K562 (cell line): ENCODE measurements at regions not wholly inside any gene's neighbourhood (a gene's known extent, or its start where the extent isn't known, plus 50 kb on each side); places are given as distances from the start of the nearest gene placed in this dataset.

Experiments
- ATAC-seq: fragments of 200-7000 bp; cut with Tn5 transposase; 3 replicates; pipeline ENCODE4 v1.9.1; 2020; ENCODE audit warnings: moderate library complexity
- BruUV-seq: library from RNA; stranded (reverse); fragments of 400-500 nt; replicated peaks from 2 replicates; lab custom pipeline; 2021; lab: Mats Ljungman, UMichigan
- CTCF ChIA-PET: fragments of 300-600 bp; formaldehyde crosslinking; extraction: SDS; loops from one replicate; lab custom pipeline; 2021; ENCODE audit warnings: low intra/inter-chr PET ratio; lab: Yijun Ruan, JAX
- POLR2A ChIA-PET: fragments of 300-600, 350-650 bp; sonication (Branson Sonifier 250); formaldehyde crosslinking; extraction: SDS; loops from one replicate; lab custom pipeline; 2021; ENCODE audit warnings: antibody characterized with exemption, inconsistent platforms; lab: Yijun Ruan, JAX
- DNase-seq, 4 experiments: peaks; one replicate each; pipeline versions ENCODE4 v3.0.0 to v3.0.0-alpha.2; 2011 to 2018; ENCODE audit warnings: low spot score in 3 of 4, mixed read lengths in 3 of 4; ENCODE audit errors: extremely low read depth in 1 of 4
- FAIRE-seq: peaks from 2 replicates; lab custom pipeline; 2011; peaks lifted over from hg19 to GRCh38; lab: Jason Lieb, UNC
- H2AFZ ChIP-seq: 2 replicates; pipeline ENCODE4 v1.6.0; 2011; ENCODE audit warnings: low read depth, low read length, control low read depth, inconsistent platforms
- H3K27ac ChIP-seq: fragments of 200-600 bp; 3 replicates; pipeline ENCODE4 v1.8.0; 2011; ENCODE audit warnings: low read depth, mild to moderate bottlenecking, control low read depth, inconsistent platforms, low read length, moderate library complexity, mixed read lengths; ENCODE audit errors: extremely low read depth
- H3K27me3 ChIP-seq, 2 experiments: fragments of 300-600 bp in 1 of 2; 2 replicates in 1 of 2; 3 replicates in 1 of 2; pipeline versions ENCODE4 v1.6.0 to v1.8.0; 2011; ENCODE audit warnings: inconsistent platforms in 2 of 2, low read length in 2 of 2, mild to moderate bottlenecking in 1 of 2, mixed read lengths in 1 of 2, moderate library complexity in 1 of 2; ENCODE audit not compliant: control insufficient read depth in 2 of 2, insufficient read depth in 2 of 2
- H3K36me3 ChIP-seq: fragments of 300-600 bp; 3 replicates; pipeline ENCODE4 v1.8.0; 2011; ENCODE audit warnings: mild to moderate bottlenecking, low read length, inconsistent platforms; ENCODE audit not compliant: control insufficient read depth, insufficient read depth
- H3K4me1 ChIP-seq, 2 experiments: fragments of 200-600 bp in 1 of 2; replicated peaks in 1 of 2; 2 replicates in 1 of 2; 3 replicates in 1 of 2; pipeline versions ENCODE4 v1.5.1 to v1.8.0; 2011; ENCODE audit warnings: inconsistent platforms in 2 of 2, low read length in 2 of 2, mild to moderate bottlenecking in 1 of 2, mixed read lengths in 1 of 2, moderate library complexity in 1 of 2; ENCODE audit not compliant: control insufficient read depth in 2 of 2, insufficient read depth in 2 of 2
- H3K4me2 ChIP-seq: 2 replicates; pipeline ENCODE4 v1.6.1; 2011; ENCODE audit warnings: low read length, control low read depth, inconsistent platforms, mixed read lengths; ENCODE audit not compliant: insufficient read depth
- H3K4me3 ChIP-seq: fragments of 200-600 bp; sonication (generic), shearing (Covaris generic); 2 replicates; pipeline ENCODE4 v1.5.1; 2016; ENCODE audit warnings: control low read depth, inconsistent platforms
- H3K79me2 ChIP-seq: fragments of 200-600 bp; 3 replicates; pipeline ENCODE4 v1.8.0; 2011; ENCODE audit warnings: low read length, inconsistent platforms; ENCODE audit not compliant: control insufficient read depth, insufficient read depth
- H3K9ac ChIP-seq, 2 experiments: 2 replicates each; pipeline versions ENCODE4 v1.6.0 to v1.6.1; 2011; ENCODE audit warnings: low read depth in 2 of 2, low read length in 2 of 2, control low read depth in 1 of 2, inconsistent platforms in 1 of 2, mild to moderate bottlenecking in 1 of 2, mixed read lengths in 1 of 2; ENCODE audit not compliant: insufficient read depth in 1 of 2
- H3K9me1 ChIP-seq: one replicate; pipeline ENCODE4 v1.6.0; 2011; ENCODE audit warnings: inconsistent platforms, mild to moderate bottlenecking, low read length, moderate library complexity; ENCODE audit not compliant: control insufficient read depth, insufficient read depth
- H3K9me3 ChIP-seq: replicated peaks from 2 replicates; pipeline ENCODE4 v1.5.1; 2011; ENCODE audit warnings: low read depth, low read length, inconsistent platforms; ENCODE audit not compliant: control insufficient read depth, insufficient read depth
- H4K20me1 ChIP-seq: replicated peaks from 2 replicates; pipeline ENCODE4 v1.6.1; 2011; ENCODE audit warnings: low read length, inconsistent platforms, mixed read lengths; ENCODE audit not compliant: control insufficient read depth, insufficient read depth
- CTCFL ChIP-seq: IDR thresholded peaks from 2 replicates; pipeline ENCODE4 v1.6.1; 2011; ENCODE audit warnings: borderline replicate concordance, low read depth, mild to moderate bottlenecking, moderate library complexity, low read length; ENCODE audit not compliant: insufficient read depth, poor library complexity, severe bottlenecking
- HIVEP1 ChIP-seq: fragments of 250-450 bp; sonication (Bioruptor Pico); IDR thresholded peaks from 2 replicates; pipeline ENCODE4 v1.4.0; 2020; ENCODE audit warnings: mild to moderate bottlenecking
- PHF8 ChIP-seq: fragments of 200-600 bp; sonication (generic); IDR thresholded peaks from 2 replicates; pipeline ENCODE4 v1.6.1; 2012; ENCODE audit warnings: mixed run types, mild to moderate bottlenecking, inconsistent platforms, low read length, moderate library complexity, borderline replicate concordance
- POLR2B ChIP-seq: fragments of 450-650 bp; IDR thresholded peaks from 2 replicates; pipeline ENCODE4 v1.6.1; 2018; ENCODE audit warnings: low read depth; ENCODE audit not compliant: partially characterized antibody
- ZMIZ1 ChIP-seq, 2 experiments: fragments of 150-350 bp in 1 of 2; IDR thresholded peaks; 2 replicates each; pipeline ENCODE4 v1.6.1; 2012 to 2016; ENCODE audit warnings: low read depth in 2 of 2, low read length in 2 of 2, mild to moderate bottlenecking in 1 of 2, moderate library complexity in 1 of 2
- ZNF12 ChIP-seq: sonication (generic); formaldehyde crosslinking; IDR thresholded peaks from 2 replicates; pipeline ENCODE4 v1.4.0; 2020; ENCODE audit warnings: mild to moderate bottlenecking, missing genetic modification reagents
- ZNF282 ChIP-seq: sonication (generic); formaldehyde crosslinking; IDR thresholded peaks from 2 replicates; pipeline ENCODE4 v1.8.1; 2023; ENCODE audit warnings: missing genetic modification reagents
- ZNF518B ChIP-seq: fragments of 250-450 bp; sonication (Bioruptor Pico); IDR thresholded peaks from 2 replicates; pipeline ENCODE4 v1.5.0; 2021; ENCODE audit warnings: mild to moderate bottlenecking, moderate library complexity
- WGBS: fragments of 100-300 bp; shearing (Covaris generic); methylation state at CpG from one replicate; pipeline ENCODE4 v1.1.6; 2016; ENCODE audit warnings: low coverage, mixed read lengths; ENCODE audit not compliant: insufficient coverage; ENCODE audit errors: missing lambda C conversion rate; 5-methylcytosine and 5-hydroxymethylcytosine counted together
- in situ Hi-C: fragments of 300-500 bp; cut with MboI; formaldehyde crosslinking; loops from 4 replicates; pipeline ENCODE4 v1.15.0; 2018; ENCODE audit warnings: inconsistent platforms, mixed read lengths
- intact Hi-C: fragments of 100-400 bp; cut with micrococcal nuclease; formaldehyde crosslinking; loops from 2 replicates; pipeline ENCODE4 v1.14.2; 2022

GRCh38 chr2:137913169-137913568, 51.1 kb upstream of the HNMT start:
- no TSS peak for BruUV-seq
- in situ Hi-C loops, result loop anchor here (10.0 kb wide), 1 partner anchor 912 kb away; no protein-coding TSS in a partner anchor
- no peak overlapping the region for H3K9ac ChIP-seq
- intact Hi-C loops, result no loop called here
- H3K4me1 ChIP-seq, result no peaks in the 10 kb centered on the region
- no peak overlapping the region for H3K4me2 ChIP-seq
- POLR2A ChIA-PET, result no interaction called here
- no peaks in the 10 kb centered on the region for H3K9me1 ChIP-seq
- H3K4me3 ChIP-seq, result no peak overlapping the region
- no peaks in the 10 kb centered on the region for H4K20me1 ChIP-seq
- WGBS, result 14% methylated on average over 4 of the region's 4 CpGs
- H3K79me2 ChIP-seq, result no peaks in the 10 kb centered on the region
- no peaks in the 10 kb centered on the region for H3K9me3 ChIP-seq
- no peak overlapping the region for H2AFZ ChIP-seq
- CTCF ChIA-PET, result no interaction called here
- H3K27me3 ChIP-seq, result peaks cover 0 to 5% of the 10 kb centered on the region in 2 experiments; a peak in 1 of 5 replicates
- H3K36me3 ChIP-seq, result no peaks in the 10 kb centered on the region
- no peak overlapping the region for H3K27ac ChIP-seq
- FAIRE-seq (no peak), DNase-seq (no peak), ATAC-seq (no peak)
- no peak for TF ChIP-seq POLR2B
- TF ChIP-seq ZNF12 (CRISPR knock-in tag), result no peak
- TF ChIP-seq HIVEP1 (CRISPR knock-in tag), result no peak
- no peak for TF ChIP-seq ZNF282 (CRISPR knock-in tag)
- no peak for TF ChIP-seq PHF8
- no peak for TF ChIP-seq ZMIZ1 (IDR thresholded peaks at IDR 0.05; ENCODE audit: low read depth in 2 of 2, low read length in 2 of 2)
- no peak for TF ChIP-seq ZNF518B
- TF ChIP-seq CTCFL, result no peak
